Effector memory CD8-positive, alpha-beta T cell (primary cell): ENCODE measurements at regions not wholly inside any gene's neighbourhood (a gene's known extent, or its start where the extent isn't known, plus 50 kb on each side); places are given as distances from the start of the nearest gene placed in this dataset.

Source experiments
- ATAC-seq: fragments of 150-1000 bp; cut with Tn5 transposase; replicated peaks from 2 replicates; pipeline ENCODE4 v1.10.0; 2021; ENCODE audit warnings: mild to moderate bottlenecking, moderate library complexity
- DNase-seq, 3 experiments: peaks; one replicate each; pipeline ENCODE4 v3.0.0; 2021
- H3K27ac Mint-ChIP-seq, 2 donors: one replicate each; pipeline ENCODE4 v1.8.0; 2022; ENCODE audit warnings: mild to moderate bottlenecking in 2 of 2, mixed read lengths in 2 of 2, moderate library complexity in 2 of 2
- H3K27me3 Mint-ChIP-seq, 2 donors: one replicate each; pipeline ENCODE4 v1.8.0; 2022; ENCODE audit warnings: mixed read lengths in 2 of 2
- H3K36me3 Mint-ChIP-seq: one replicate; pipeline ENCODE4 v1.8.0; 2022; ENCODE audit warnings: mild to moderate bottlenecking, moderate library complexity, mixed read lengths; ENCODE audit not compliant: insufficient read depth
- H3K4me1 Mint-ChIP-seq, 2 donors: one replicate each; pipeline ENCODE4 v1.8.0; 2022; ENCODE audit warnings: low read depth in 2 of 2, mixed read lengths in 2 of 2
- H3K4me3 Mint-ChIP-seq, 2 donors: one replicate each; pipeline ENCODE4 v1.8.0; 2022; ENCODE audit warnings: mild to moderate bottlenecking in 2 of 2, mixed read lengths in 2 of 2, moderate library complexity in 2 of 2
- H3K9me3 Mint-ChIP-seq, 2 donors: one replicate each; pipeline ENCODE4 v1.8.0; 2022; ENCODE audit warnings: mixed read lengths in 2 of 2

- Mint-ChIP-seq H3K36me3 (no peaks in the 10 kb centered on the region), H3K4me1 (no peaks in the 10 kb centered on the region), H3K27ac (no peak overlapping the region), H3K27me3 (peaks cover 0 to 5% of the 10 kb centered on the region in 2 donors), H3K9me3 (peaks cover 2 to 11% of the 10 kb centered on the region in 2 donors), H3K4me3 (no peak overlapping the region)
- DNase-seq (no peak), ATAC-seq (no peak)
These were observed 931.7 kb downstream of the MCTP2 start for GRCh38 chr15:95162967-95163531.

GRCh38 chr15:95168152-95168551, 936.8 kb downstream of the MCTP2 start:
- ATAC-seq (no peak), DNase-seq (no peak)
- Mint-ChIP-seq H3K4me3 (no peak overlapping the region), H3K27me3 (peaks cover 10% of the 10 kb centered on the region in 2 donors), H3K9me3 (peaks cover 0 to 7% of the 10 kb centered on the region in 2 donors), H3K27ac (no peak overlapping the region), H3K4me1 (no peaks in the 10 kb centered on the region), H3K36me3 (no peaks in the 10 kb centered on the region)

- ATAC-seq (no peak), DNase-seq (no peak)
- Mint-ChIP-seq H3K27ac (no peak overlapping the region), H3K9me3 (peaks cover 0 to 4% of the 10 kb centered on the region in 2 donors), H3K27me3 (peaks cover 10% of the 10 kb centered on the region in 2 donors), H3K4me1 (no peaks in the 10 kb centered on the region), H3K4me3 (no peak overlapping the region), H3K36me3 (no peaks in the 10 kb centered on the region)
These were observed 937.6 kb downstream of the MCTP2 start for GRCh38 chr15:95168951-95169431.

- Mint-ChIP-seq H3K36me3 (no peaks in the 10 kb centered on the region), H3K27me3 (peaks cover 10% of the 10 kb centered on the region in 2 donors), H3K9me3 (peaks cover 0 to 4% of the 10 kb centered on the region in 2 donors), H3K4me1 (no peaks in the 10 kb centered on the region), H3K27ac (no peak overlapping the region), H3K4me3 (no peak overlapping the region)
- no peak for ATAC-seq
- DNase-seq, result no peak
These were observed 938.4 kb downstream of the MCTP2 start for GRCh38 chr15:95169541-95170459.

GRCh38 chr15:95170561-95171380, 939.4 kb downstream of the MCTP2 start:
- peaks cover 0 to 4% of the 10 kb centered on the region in 2 donors for H3K9me3 Mint-ChIP-seq
- H3K4me1 Mint-ChIP-seq, result no peaks in the 10 kb centered on the region
- H3K27me3 Mint-ChIP-seq, result peaks cover 10% of the 10 kb centered on the region in 2 donors
- H3K36me3 Mint-ChIP-seq, result no peaks in the 10 kb centered on the region
- ATAC-seq (no peak), DNase-seq (no peak)
- no peak overlapping the region for H3K4me3 Mint-ChIP-seq
- H3K27ac Mint-ChIP-seq, result no peak overlapping the region

- Mint-ChIP-seq H3K4me1 (no peaks in the 10 kb centered on the region), H3K9me3 (peaks cover 0 to 4% of the 10 kb centered on the region in 2 donors), H3K27me3 (peaks cover 10% of the 10 kb centered on the region in 2 donors), H3K36me3 (no peaks in the 10 kb centered on the region), H3K4me3 (no peak overlapping the region), H3K27ac (no peak overlapping the region)
- DNase-seq (no peak), ATAC-seq (no peak)
These were observed 940.2 kb downstream of the MCTP2 start for GRCh38 chr15:95171564-95171963.

GRCh38 chr15:95174301-95175259, 943.2 kb downstream of the MCTP2 start:
- Mint-ChIP-seq H3K4me1 (no peaks in the 10 kb centered on the region), H3K4me3 (no peak overlapping the region), H3K27ac (no peak overlapping the region), H3K36me3 (no peaks in the 10 kb centered on the region), H3K9me3 (no peaks in the 10 kb centered on the region), H3K27me3 (peaks cover 10 to 16% of the 10 kb centered on the region in 2 donors)
- ATAC-seq, result no peak
- DNase-seq, result no peak

GRCh38 chr15:95175914-95176658, 944.7 kb downstream of the MCTP2 start:
- Mint-ChIP-seq H3K4me1 (no peaks in the 10 kb centered on the region), H3K36me3 (no peaks in the 10 kb centered on the region), H3K4me3 (no peak overlapping the region), H3K27ac (no peak overlapping the region), H3K9me3 (no peaks in the 10 kb centered on the region), H3K27me3 (peaks cover 0 to 6% of the 10 kb centered on the region in 2 donors)
- DNase-seq (no peak), ATAC-seq (no peak)

GRCh38 chr15:95176794-95177577, 945.6 kb downstream of the MCTP2 start:
- ATAC-seq (no peak), DNase-seq (no peak)
- peaks cover 0 to 6% of the 10 kb centered on the region in 2 donors for H3K27me3 Mint-ChIP-seq
- H3K9me3 Mint-ChIP-seq, result no peaks in the 10 kb centered on the region
- H3K36me3 Mint-ChIP-seq, result no peaks in the 10 kb centered on the region
- no peak overlapping the region for H3K4me3 Mint-ChIP-seq
- no peak overlapping the region for H3K27ac Mint-ChIP-seq
- no peaks in the 10 kb centered on the region for H3K4me1 Mint-ChIP-seq

GRCh38 chr15:95180530-95180929, 949.2 kb downstream of the MCTP2 start:
- no peaks in the 10 kb centered on the region for H3K4me1 Mint-ChIP-seq
- H3K27me3 Mint-ChIP-seq, result peaks cover 0 to 6% of the 10 kb centered on the region in 2 donors
- no peak for DNase-seq
- H3K36me3 Mint-ChIP-seq, result no peaks in the 10 kb centered on the region
- no peak for ATAC-seq
- H3K27ac Mint-ChIP-seq, result no peak overlapping the region
- H3K4me3 Mint-ChIP-seq, result no peak overlapping the region
- H3K9me3 Mint-ChIP-seq, result no peaks in the 10 kb centered on the region

- Mint-ChIP-seq H3K4me1 (no peaks in the 10 kb centered on the region), H3K36me3 (no peaks in the 10 kb centered on the region), H3K27me3 (peaks cover 0 to 3% of the 10 kb centered on the region in 2 donors), H3K9me3 (no peaks in the 10 kb centered on the region), H3K27ac (no peak overlapping the region), H3K4me3 (no peak overlapping the region)
- DNase-seq, result no peak
- ATAC-seq, result no peak
These were observed 950.7 kb downstream of the MCTP2 start for GRCh38 chr15:95182091-95182490.
